Mucosa of descending colon (tissue), 3 donors: ENCODE measurements at regions not wholly inside any gene's neighbourhood (a gene's known extent, or its start where the extent isn't known, plus 50 kb on each side); places are given as distances from the start of the nearest gene placed in this dataset.

Experiments used
- ATAC-seq: fragments of 200-7000 bp; cut with Tn5 transposase; one replicate; pipeline ENCODE4 v1.9.1; 2020; ENCODE audit warnings: mild to moderate bottlenecking, moderate library complexity
- DNase-seq, 3 donors: peaks; one replicate each; pipeline ENCODE4 v3.0.0-alpha.2; 2020
- H3K36me3 ChIP-seq: fragments of 200-600 bp; one replicate; pipeline ENCODE4 v1.8.0; 2021; ENCODE audit warnings: low read depth, mild to moderate bottlenecking
- H3K4me1 ChIP-seq: fragments of 200-600 bp; one replicate; pipeline ENCODE4 v1.8.0; 2021; ENCODE audit warnings: low read depth, mild to moderate bottlenecking
- H3K4me3 ChIP-seq: fragments of 200-600 bp; one replicate; pipeline ENCODE4 v1.8.0; 2021; ENCODE audit warnings: mild to moderate bottlenecking
- H3K9me3 ChIP-seq: fragments of 200-600 bp; one replicate; pipeline ENCODE4 v1.8.0; 2021; ENCODE audit warnings: mild to moderate bottlenecking
- intact Hi-C, 2 donors: fragments of 100-400 bp; cut with DNase I in 1 of 2; cut with micrococcal nuclease in 1 of 2; formaldehyde crosslinking; loops; one replicate each; pipeline versions ENCODE4 v1.11.0 to v1.11.1; 2022; cut with DNase I, micrococcal nuclease
- TF ChIP-seq, protein P1 (sequence below): fragments of 200-600 bp; IDR thresholded peaks from one replicate; pipeline ENCODE4 v1.8.0; 2022; ENCODE audit warnings: antibody characterized with exemption, mild to moderate bottlenecking
- donor health status: DM: no; HTN: no; CAD: no; lungs with moderate emphysema.
- donor health status: DM: no; HTN: no; CAD: no.
- donor health status: DM: no; HTN: yes; CAD: no.

DNA sequence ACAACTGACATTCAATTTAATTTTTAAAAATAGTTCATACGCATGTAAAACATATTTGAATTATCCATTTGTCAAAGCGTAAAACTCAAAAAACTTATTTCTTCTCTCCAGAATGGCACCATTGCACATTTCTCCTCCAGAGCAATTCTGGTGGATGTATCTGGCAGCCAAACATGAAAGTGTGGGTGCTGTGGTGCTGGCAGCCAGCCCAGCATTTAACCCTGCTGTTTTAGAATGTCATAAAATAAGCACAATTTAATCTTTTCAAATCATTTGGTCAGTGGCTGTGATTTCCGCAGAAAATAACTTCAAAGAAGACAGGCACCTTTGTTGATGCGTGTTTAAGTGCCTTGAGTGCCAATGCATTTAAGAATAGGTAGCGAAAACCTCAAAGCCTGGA lies 302.7 kb upstream of the MEOX2 start:
- TF ChIP-seq, protein P1, sequence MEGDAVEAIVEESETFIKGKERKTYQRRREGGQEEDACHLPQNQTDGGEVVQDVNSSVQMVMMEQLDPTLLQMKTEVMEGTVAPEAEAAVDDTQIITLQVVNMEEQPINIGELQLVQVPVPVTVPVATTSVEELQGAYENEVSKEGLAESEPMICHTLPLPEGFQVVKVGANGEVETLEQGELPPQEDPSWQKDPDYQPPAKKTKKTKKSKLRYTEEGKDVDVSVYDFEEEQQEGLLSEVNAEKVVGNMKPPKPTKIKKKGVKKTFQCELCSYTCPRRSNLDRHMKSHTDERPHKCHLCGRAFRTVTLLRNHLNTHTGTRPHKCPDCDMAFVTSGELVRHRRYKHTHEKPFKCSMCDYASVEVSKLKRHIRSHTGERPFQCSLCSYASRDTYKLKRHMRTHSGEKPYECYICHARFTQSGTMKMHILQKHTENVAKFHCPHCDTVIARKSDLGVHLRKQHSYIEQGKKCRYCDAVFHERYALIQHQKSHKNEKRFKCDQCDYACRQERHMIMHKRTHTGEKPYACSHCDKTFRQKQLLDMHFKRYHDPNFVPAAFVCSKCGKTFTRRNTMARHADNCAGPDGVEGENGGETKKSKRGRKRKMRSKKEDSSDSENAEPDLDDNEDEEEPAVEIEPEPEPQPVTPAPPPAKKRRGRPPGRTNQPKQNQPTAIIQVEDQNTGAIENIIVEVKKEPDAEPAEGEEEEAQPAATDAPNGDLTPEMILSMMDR, result no peak
- intact Hi-C loops, result no loop called here
- no peaks in the 10 kb centered on the region for H3K9me3 ChIP-seq
- no peaks in the 10 kb centered on the region for H3K36me3 ChIP-seq
- ATAC-seq (no peak), DNase-seq (no peak)
- H3K4me3 ChIP-seq, result no peak overlapping the region
- H3K4me1 ChIP-seq, result no peaks in the 10 kb centered on the region

DNA sequence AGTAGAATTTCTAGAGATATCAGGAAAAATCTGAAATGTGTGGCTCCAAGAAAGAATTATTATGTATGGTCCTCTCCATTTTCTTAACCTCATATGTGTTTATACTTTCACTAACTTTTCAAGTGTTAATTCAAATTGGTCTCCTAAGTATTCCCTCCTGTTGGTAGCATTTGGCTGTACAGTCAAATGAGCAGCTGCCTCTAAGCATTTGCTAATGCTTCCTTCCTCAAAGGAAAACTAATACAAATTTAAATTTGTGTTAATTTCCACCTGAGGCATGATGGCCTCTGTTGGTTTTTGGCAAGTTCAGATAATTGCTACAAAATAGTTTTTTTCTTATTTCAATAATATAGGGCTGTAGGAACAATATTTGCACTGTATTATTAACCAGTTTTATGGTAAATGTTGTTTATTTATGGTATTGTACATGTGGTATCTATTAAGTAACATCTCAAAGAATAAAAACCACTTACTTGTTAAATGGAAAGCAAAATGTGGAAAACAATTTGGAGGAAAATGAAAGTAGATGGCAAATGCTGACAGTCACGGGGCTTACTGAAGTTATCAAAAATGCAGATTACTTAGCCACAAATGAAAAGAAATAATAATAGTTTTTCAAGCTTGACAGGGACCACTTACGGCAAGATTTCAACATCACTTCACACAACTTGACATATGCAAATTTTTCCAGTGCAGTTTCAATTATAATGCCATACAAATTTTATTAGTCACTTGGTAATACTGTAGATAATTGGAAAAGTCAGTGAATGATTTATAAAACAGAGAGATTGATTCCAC lies 299.3 kb upstream of the MEOX2 start:
- Histone ChIP-seq H3K9me3 (no peaks in the 10 kb centered on the region), H3K36me3 (no peaks in the 10 kb centered on the region), H3K4me1 (no peaks in the 10 kb centered on the region), H3K4me3 (no peak overlapping the region)
- TF ChIP-seq, protein P1, result no peak
- ATAC-seq, result no peak
- intact Hi-C loops, result no loop called here
- no peak for DNase-seq

DNA sequence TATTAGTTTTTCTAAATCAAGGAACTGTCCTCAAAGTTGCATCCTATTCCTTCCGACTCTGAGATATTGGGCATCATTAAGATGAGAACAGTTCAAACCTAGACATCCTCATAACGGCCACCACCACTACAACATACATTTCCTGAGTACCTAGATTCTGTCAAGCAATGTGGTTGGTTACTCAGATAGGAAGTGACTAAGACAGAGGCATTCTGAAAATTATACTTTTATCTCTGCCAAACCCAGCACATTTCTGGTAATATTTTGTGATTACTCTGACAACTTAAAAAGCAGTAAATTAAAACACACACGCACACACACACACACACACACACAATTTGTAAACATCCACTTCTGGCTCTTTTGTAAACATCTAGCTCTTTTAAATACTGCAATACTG lies 291.2 kb upstream of the MEOX2 start:
- TF ChIP-seq, protein P1, result no peak
- DNase-seq (no peak), ATAC-seq (no peak)
- intact Hi-C loops, result no loop called here
- no peaks in the 10 kb centered on the region for H3K36me3 ChIP-seq
- H3K9me3 ChIP-seq, result no peaks in the 10 kb centered on the region
- no peak overlapping the region for H3K4me3 ChIP-seq
- H3K4me1 ChIP-seq, result no peaks in the 10 kb centered on the region

DNA sequence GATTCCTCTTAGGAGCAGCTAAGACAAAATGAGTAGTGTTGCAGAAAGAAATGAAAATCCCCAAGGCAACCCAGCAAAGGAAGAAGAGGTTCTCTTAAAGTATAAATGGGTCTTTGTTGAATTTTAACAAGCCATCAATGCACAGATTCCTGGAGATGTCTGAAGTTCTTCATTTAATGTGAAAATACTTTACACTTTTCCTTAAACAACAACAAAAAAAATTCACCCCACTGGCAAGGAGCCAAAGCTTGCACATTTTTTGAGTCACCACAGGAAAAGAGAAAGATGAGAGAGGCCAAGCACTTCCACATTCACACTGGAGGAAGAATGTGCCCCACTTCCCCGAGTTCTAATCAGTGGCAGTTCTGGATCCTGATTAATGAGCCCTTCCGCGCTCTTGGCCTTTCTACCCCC lies 286.4 kb upstream of the MEOX2 start:
- intact Hi-C loops, result no loop called here
- no peaks in the 10 kb centered on the region for H3K9me3 ChIP-seq
- no peak for ATAC-seq
- no peak overlapping the region for H3K4me3 ChIP-seq
- no peaks in the 10 kb centered on the region for H3K4me1 ChIP-seq
- no peaks in the 10 kb centered on the region for H3K36me3 ChIP-seq
- DNase-seq, result peak in 1 of 3 donors; percentile 6
- TF ChIP-seq, protein P1, result no peak

DNA sequence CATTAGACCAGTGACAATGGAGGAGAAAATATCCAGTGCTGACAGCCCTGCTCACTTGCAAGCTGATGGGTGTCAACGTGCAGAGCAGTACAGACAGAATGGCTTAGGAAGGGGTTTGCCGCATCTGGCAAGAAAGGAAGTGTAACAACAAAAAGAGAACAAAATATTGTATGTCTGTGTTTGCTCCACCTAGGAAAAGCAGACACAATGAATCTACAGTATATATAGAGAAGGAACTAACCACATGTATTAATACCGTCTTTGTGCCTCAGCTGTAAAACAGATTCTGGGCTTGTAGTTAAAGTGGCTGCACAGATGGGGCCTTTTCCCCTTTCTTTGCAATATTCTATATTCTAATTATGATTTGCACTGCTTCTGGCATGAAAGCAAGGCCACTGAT lies 281.1 kb upstream of the MEOX2 start:
- intact Hi-C loops, result no loop called here
- Histone ChIP-seq H3K36me3 (no peaks in the 10 kb centered on the region), H3K9me3 (no peaks in the 10 kb centered on the region), H3K4me1 (no peaks in the 10 kb centered on the region), H3K4me3 (no peak overlapping the region)
- ATAC-seq, result no peak
- TF ChIP-seq, protein P1, result no peak
- no peak for DNase-seq

DNA sequence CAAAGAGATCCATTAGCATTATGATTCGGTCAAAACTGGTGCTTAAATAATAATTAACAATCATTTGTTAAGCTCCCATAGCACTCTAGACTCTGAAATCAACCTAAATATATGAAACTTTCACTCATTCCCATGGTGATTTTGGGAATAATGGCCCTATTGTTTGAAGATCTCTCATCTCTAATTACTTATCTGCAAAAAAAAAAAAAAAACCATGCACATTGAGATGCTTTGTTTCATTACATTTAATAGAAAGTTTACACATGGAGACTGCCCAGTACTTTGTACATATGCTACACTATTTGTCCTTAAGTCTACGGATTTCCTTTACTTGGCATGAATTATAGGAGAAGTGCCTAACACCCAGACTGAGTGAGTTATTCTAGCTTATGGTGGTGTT lies 280.6 kb upstream of the MEOX2 start:
- TF ChIP-seq, protein P1, result no peak
- no peak for ATAC-seq
- Histone ChIP-seq H3K4me1 (no peaks in the 10 kb centered on the region), H3K36me3 (no peaks in the 10 kb centered on the region), H3K9me3 (no peaks in the 10 kb centered on the region), H3K4me3 (no peak overlapping the region)
- intact Hi-C loops, result no loop called here
- no peak for DNase-seq
